ENCODE measurements at regions not wholly inside any gene's neighbourhood (a gene's known extent, or its start where the extent isn't known, plus 50 kb on each side); places are given as distances from the start of the nearest gene placed in this dataset.

- no peak overlapping the region for H3K4me3 ChIP-seq (ENCODE audit: low read length)
These were observed 1641.3 kb upstream of the SLC39A10 start for GRCh38 chr2:194015751-194016150.

DNA sequence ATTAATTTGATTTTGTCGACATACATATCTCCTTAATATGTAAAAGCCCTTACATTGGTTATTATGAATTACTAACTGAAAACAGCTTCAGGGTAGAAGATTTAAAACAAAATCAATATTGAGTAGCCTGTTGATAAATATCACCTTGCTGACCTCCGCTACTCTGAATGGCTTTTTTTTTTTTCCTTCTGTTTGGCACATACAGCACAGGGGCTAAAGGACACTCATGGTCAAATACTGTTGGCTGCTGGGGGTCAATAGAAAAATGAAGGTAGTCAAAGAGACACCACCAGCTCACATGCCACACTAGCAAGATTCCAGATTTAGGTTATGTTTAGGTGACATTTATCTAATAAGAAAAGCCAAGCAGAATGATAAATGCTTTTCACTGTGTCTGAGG is 1642.4 kb upstream of the SLC39A10 start:
- intact Hi-C loops (cut with micrococcal nuclease) = no loop called here
- H3K27ac ChIP-seq (ENCODE audit: low read length) = no peak overlapping the region
- no peak overlapping the region for H2AFZ ChIP-seq (ENCODE audit: low read length)
- no peaks in the 10 kb centered on the region for H3K79me2 ChIP-seq (ENCODE audit: low read length)
- H3K4me3 ChIP-seq (ENCODE audit: low read length) = no peak overlapping the region
- no peak for TF ChIP-seq EZH2phosphoT487 (IDR thresholded peaks at IDR 0.05; ENCODE audit: borderline replicate concordance, low read length)
- TF ChIP-seq, protein P1, sequence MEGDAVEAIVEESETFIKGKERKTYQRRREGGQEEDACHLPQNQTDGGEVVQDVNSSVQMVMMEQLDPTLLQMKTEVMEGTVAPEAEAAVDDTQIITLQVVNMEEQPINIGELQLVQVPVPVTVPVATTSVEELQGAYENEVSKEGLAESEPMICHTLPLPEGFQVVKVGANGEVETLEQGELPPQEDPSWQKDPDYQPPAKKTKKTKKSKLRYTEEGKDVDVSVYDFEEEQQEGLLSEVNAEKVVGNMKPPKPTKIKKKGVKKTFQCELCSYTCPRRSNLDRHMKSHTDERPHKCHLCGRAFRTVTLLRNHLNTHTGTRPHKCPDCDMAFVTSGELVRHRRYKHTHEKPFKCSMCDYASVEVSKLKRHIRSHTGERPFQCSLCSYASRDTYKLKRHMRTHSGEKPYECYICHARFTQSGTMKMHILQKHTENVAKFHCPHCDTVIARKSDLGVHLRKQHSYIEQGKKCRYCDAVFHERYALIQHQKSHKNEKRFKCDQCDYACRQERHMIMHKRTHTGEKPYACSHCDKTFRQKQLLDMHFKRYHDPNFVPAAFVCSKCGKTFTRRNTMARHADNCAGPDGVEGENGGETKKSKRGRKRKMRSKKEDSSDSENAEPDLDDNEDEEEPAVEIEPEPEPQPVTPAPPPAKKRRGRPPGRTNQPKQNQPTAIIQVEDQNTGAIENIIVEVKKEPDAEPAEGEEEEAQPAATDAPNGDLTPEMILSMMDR (conservative IDR thresholded peaks at IDR 0.05; ENCODE audit: low read depth, low read length) = no peak
- TF ChIP-seq EZH2 (IDR thresholded peaks at IDR 0.05; ENCODE audit: low read length, unreplicated experiment) = no peak
- H3K27me3 ChIP-seq (ENCODE audit: low read length) = no peaks in the 10 kb centered on the region
- no peaks in the 10 kb centered on the region for H3K4me1 ChIP-seq (ENCODE audit: insufficient read depth, low read length)
- H3K36me3 ChIP-seq (ENCODE audit: low read depth, low read length) = no peaks in the 10 kb centered on the region
- no peaks in the 10 kb centered on the region for H3F3A ChIP-seq (ENCODE audit: low read length, unreplicated experiment)
- no peak for DNase-seq
- H4K20me1 ChIP-seq (ENCODE audit: low read length) = no peaks in the 10 kb centered on the region
- ChIA-PET POLR2A (ENCODE audit: unreplicated experiment) (no interaction called here), CTCF (no interaction called here)
- no peak for ATAC-seq
- no peak overlapping the region for H3K9ac ChIP-seq (ENCODE audit: low read length)
- H3K4me2 ChIP-seq (ENCODE audit: low read length) = no peak overlapping the region
- no peaks in the 10 kb centered on the region for H3K9me3 ChIP-seq (ENCODE audit: low read length)
- H3K9me2 ChIP-seq (replicated peaks; ENCODE audit: low read length) = no peaks in the 10 kb centered on the region
- BruUV-seq (replicated peaks) = no TSS peak

More at GRCh38 chr2:194015751-194016150, 1641.3 kb upstream of the SLC39A10 start:
- ATAC-seq (no peak), DNase-seq (no peak)
- H4K20me1 ChIP-seq (ENCODE audit: low read length) = no peaks in the 10 kb centered on the region
- no peaks in the 10 kb centered on the region for H3K36me3 ChIP-seq (ENCODE audit: low read depth, low read length)
- H3K79me2 ChIP-seq (ENCODE audit: low read length) = no peaks in the 10 kb centered on the region
- no peaks in the 10 kb centered on the region for H3K27me3 ChIP-seq (ENCODE audit: low read length)
- no peak overlapping the region for H3K9ac ChIP-seq (ENCODE audit: low read length)
- TF ChIP-seq, protein P1 (conservative IDR thresholded peaks at IDR 0.05; ENCODE audit: low read depth, low read length) = no peak
- no peak for TF ChIP-seq EZH2phosphoT487 (IDR thresholded peaks at IDR 0.05; ENCODE audit: borderline replicate concordance, low read length)
- no peak for TF ChIP-seq EZH2 (IDR thresholded peaks at IDR 0.05; ENCODE audit: low read length, unreplicated experiment)
- no peaks in the 10 kb centered on the region for H3K9me3 ChIP-seq (ENCODE audit: low read length)
- no TSS peak for BruUV-seq (replicated peaks)
- no peaks in the 10 kb centered on the region for H3F3A ChIP-seq (ENCODE audit: low read length, unreplicated experiment)
- ChIA-PET CTCF (no interaction called here), POLR2A (ENCODE audit: unreplicated experiment) (no interaction called here)
- H3K4me2 ChIP-seq (ENCODE audit: low read length) = no peak overlapping the region
- no peak overlapping the region for H2AFZ ChIP-seq (ENCODE audit: low read length)
- H3K4me1 ChIP-seq (ENCODE audit: insufficient read depth, low read length) = no peaks in the 10 kb centered on the region
- H3K9me2 ChIP-seq (replicated peaks; ENCODE audit: low read length) = no peaks in the 10 kb centered on the region
- intact Hi-C loops (cut with micrococcal nuclease) = no loop called here
- H3K27ac ChIP-seq (ENCODE audit: low read length) = no peak overlapping the region

GRCh38 chr2:194004590-194005206 is 1652.3 kb upstream of the SLC39A10 start:
- Histone ChIP-seq H3K9me3 (ENCODE audit: low read length) (no peaks in the 10 kb centered on the region), H3F3A (ENCODE audit: low read length, unreplicated experiment) (no peaks in the 10 kb centered on the region), H3K9me2 (replicated peaks; ENCODE audit: low read length) (no peaks in the 10 kb centered on the region), H3K4me3 (ENCODE audit: low read length) (no peak overlapping the region), H4K20me1 (ENCODE audit: low read length) (no peaks in the 10 kb centered on the region), H3K9ac (ENCODE audit: low read length) (no peak overlapping the region), H3K27me3 (ENCODE audit: low read length) (no peaks in the 10 kb centered on the region), H3K36me3 (ENCODE audit: low read depth, low read length) (no peaks in the 10 kb centered on the region), H3K27ac (ENCODE audit: low read length) (no peak overlapping the region), H2AFZ (ENCODE audit: low read length) (no peak overlapping the region), H3K4me1 (ENCODE audit: insufficient read depth, low read length) (peaks cover 6% of the 10 kb centered on the region; the same call in 1 of the 2 replicates), H3K79me2 (ENCODE audit: low read length) (no peaks in the 10 kb centered on the region), H3K4me2 (ENCODE audit: low read length) (no peak overlapping the region)
- ChIA-PET CTCF (no interaction called here), POLR2A (ENCODE audit: unreplicated experiment) (interaction anchor here (0.6 kb wide), 1 partner anchor 356 kb away, joined by 3 read pairs; no protein-coding TSS in a partner anchor)
- no TSS peak for BruUV-seq (replicated peaks)
- DNase-seq (peak; percentile 43), ATAC-seq (peak; percentile 51; the same call in 1 of the 2 replicates)
- TF ChIP-seq EZH2phosphoT487 (IDR thresholded peaks at IDR 0.05; ENCODE audit: borderline replicate concordance, low read length) (no peak), EZH2 (IDR thresholded peaks at IDR 0.05; ENCODE audit: low read length, unreplicated experiment) (no peak)
- TF ChIP-seq, protein P1 (conservative IDR thresholded peaks at IDR 0.05; ENCODE audit: low read depth, low read length) = no peak
- intact Hi-C loops (cut with micrococcal nuclease) = loop anchor here (2.0 kb wide), 1 partner anchor 16 kb away; no protein-coding TSS in a partner anchor
